ENCODE measurements at regions not wholly inside any gene's neighbourhood (a gene's known extent, or its start where the extent isn't known, plus 50 kb on each side); places are given as distances from the start of the nearest gene placed in this dataset.

DNA sequence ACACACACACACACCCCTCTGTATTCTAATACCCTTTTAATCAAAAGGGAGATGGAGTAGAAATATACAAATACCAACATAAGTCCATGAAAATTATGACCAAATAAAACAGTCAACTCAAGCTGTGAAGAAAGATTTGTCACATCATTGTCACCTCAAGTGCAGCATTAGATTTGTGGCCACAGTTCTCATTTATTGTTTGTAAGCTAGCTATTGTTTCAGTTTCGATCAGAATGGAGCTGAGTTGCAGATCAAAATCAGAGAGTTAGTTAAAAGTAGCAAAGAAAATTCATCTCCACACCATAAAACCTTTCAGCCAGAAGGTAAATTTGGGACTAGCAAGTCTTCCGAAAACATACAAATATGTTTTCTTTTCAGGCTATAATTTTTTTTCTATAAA is 267.7 kb upstream of the LMCD1 start:
- no peak overlapping the region for H2AFZ ChIP-seq
- no peaks in the 10 kb centered on the region for H3K79me2 ChIP-seq
- no peaks in the 10 kb centered on the region for H3K27me3 ChIP-seq
- H3K27ac ChIP-seq: no peak overlapping the region
- 93% methylated on average over 2 of the region's 2 CpGs for WGBS (ENCODE audit: low lambda C conversion rate, missing lambda C conversion rate)
- H4K20me1 ChIP-seq (ENCODE audit: insufficient read depth, poor library complexity, severe bottlenecking): no peaks in the 10 kb centered on the region
- H3K4me2 ChIP-seq: no peak overlapping the region
- TF ChIP-seq, protein P1, sequence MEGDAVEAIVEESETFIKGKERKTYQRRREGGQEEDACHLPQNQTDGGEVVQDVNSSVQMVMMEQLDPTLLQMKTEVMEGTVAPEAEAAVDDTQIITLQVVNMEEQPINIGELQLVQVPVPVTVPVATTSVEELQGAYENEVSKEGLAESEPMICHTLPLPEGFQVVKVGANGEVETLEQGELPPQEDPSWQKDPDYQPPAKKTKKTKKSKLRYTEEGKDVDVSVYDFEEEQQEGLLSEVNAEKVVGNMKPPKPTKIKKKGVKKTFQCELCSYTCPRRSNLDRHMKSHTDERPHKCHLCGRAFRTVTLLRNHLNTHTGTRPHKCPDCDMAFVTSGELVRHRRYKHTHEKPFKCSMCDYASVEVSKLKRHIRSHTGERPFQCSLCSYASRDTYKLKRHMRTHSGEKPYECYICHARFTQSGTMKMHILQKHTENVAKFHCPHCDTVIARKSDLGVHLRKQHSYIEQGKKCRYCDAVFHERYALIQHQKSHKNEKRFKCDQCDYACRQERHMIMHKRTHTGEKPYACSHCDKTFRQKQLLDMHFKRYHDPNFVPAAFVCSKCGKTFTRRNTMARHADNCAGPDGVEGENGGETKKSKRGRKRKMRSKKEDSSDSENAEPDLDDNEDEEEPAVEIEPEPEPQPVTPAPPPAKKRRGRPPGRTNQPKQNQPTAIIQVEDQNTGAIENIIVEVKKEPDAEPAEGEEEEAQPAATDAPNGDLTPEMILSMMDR (IDR thresholded peaks at IDR 0.05; ENCODE audit: poor library complexity): no peak
- TF ChIP-seq EZH2phosphoT487 (IDR thresholded peaks at IDR 0.05; ENCODE audit: low read depth, severe bottlenecking, unreplicated experiment): no peak
- no peak for TF ChIP-seq EZH2 (IDR thresholded peaks at IDR 0.05; ENCODE audit: borderline replicate concordance)
- no peak overlapping the region for H3K4me3 ChIP-seq
- H3K9me2 ChIP-seq (replicated peaks; ENCODE audit: insufficient read depth): no peaks in the 10 kb centered on the region
- no peaks in the 10 kb centered on the region for H3K9me3 ChIP-seq (ENCODE audit: low read depth)
- H3K36me3 ChIP-seq (replicated peaks; ENCODE audit: insufficient read depth, low read depth): no peaks in the 10 kb centered on the region
- no peak for DNase-seq (ENCODE audit: low spot score)
- no peaks in the 10 kb centered on the region for H3K4me1 ChIP-seq (ENCODE audit: insufficient read depth)

DNA sequence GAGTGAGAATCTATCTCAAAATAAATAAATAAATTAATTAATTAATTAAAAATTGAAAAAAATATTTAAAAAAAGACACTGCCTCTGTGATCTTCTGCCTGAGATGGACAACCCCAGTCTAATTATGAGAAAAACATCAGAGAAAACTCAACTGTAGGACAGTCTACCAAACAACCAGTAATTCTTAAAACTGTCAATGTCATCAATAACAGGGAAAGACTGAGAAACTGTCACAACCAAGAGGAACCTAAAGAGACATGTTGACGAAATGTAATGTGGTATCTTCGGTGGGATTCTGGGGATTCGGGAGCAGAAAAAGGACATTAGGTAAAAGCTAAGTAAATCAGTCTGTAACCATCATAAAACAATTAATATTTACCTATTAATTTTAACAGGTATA is 265.4 kb upstream of the LMCD1 start:
- Histone ChIP-seq H3K79me2 (no peaks in the 10 kb centered on the region), H3K27me3 (no peaks in the 10 kb centered on the region), H3K4me3 (no peak overlapping the region), H4K20me1 (ENCODE audit: insufficient read depth, poor library complexity, severe bottlenecking) (no peaks in the 10 kb centered on the region), H3K36me3 (replicated peaks; ENCODE audit: insufficient read depth, low read depth) (no peaks in the 10 kb centered on the region), H3K9me3 (ENCODE audit: low read depth) (no peaks in the 10 kb centered on the region), H3K4me1 (ENCODE audit: insufficient read depth) (no peaks in the 10 kb centered on the region), H3K4me2 (no peak overlapping the region), H3K27ac (no peak overlapping the region), H2AFZ (no peak overlapping the region), H3K9me2 (replicated peaks; ENCODE audit: insufficient read depth) (no peaks in the 10 kb centered on the region)
- DNase-seq (ENCODE audit: low spot score): no peak
- 59% methylated on average over 3 of the region's 3 CpGs for WGBS (ENCODE audit: low lambda C conversion rate, missing lambda C conversion rate)
- TF ChIP-seq, protein P1 (IDR thresholded peaks at IDR 0.05; ENCODE audit: poor library complexity): no peak
- no peak for TF ChIP-seq EZH2phosphoT487 (IDR thresholded peaks at IDR 0.05; ENCODE audit: low read depth, severe bottlenecking, unreplicated experiment)
- TF ChIP-seq EZH2 (IDR thresholded peaks at IDR 0.05; ENCODE audit: borderline replicate concordance): no peak

DNA sequence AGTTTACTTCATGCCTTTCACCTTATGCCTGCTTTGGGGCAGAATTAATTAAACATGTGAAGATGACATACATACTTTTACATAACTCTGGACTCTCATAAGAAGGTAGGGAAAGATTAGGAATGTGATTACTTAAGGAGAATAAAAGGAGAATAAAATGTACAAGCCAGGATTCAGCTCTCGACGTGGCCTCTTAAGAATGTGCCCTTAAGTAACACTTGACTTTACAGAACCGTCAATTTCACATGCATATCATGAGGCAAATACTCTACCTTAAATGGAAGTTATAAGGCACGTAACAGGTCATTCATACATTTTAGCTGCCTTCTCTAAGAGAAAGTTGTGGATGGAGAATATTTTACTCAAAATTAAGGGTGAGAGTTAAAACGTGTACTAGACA is 263.7 kb upstream of the LMCD1 start:
- H3K4me3 ChIP-seq: no peak overlapping the region
- DNase-seq (ENCODE audit: low spot score): no peak
- no peaks in the 10 kb centered on the region for H4K20me1 ChIP-seq (ENCODE audit: insufficient read depth, poor library complexity, severe bottlenecking)
- TF ChIP-seq, protein P1 (IDR thresholded peaks at IDR 0.05; ENCODE audit: poor library complexity): no peak
- TF ChIP-seq EZH2 (IDR thresholded peaks at IDR 0.05; ENCODE audit: borderline replicate concordance) (no peak), EZH2phosphoT487 (IDR thresholded peaks at IDR 0.05; ENCODE audit: low read depth, severe bottlenecking, unreplicated experiment) (no peak)
- H3K9me2 ChIP-seq (replicated peaks; ENCODE audit: insufficient read depth): no peaks in the 10 kb centered on the region
- H3K36me3 ChIP-seq (replicated peaks; ENCODE audit: insufficient read depth, low read depth): no peaks in the 10 kb centered on the region
- no peaks in the 10 kb centered on the region for H3K79me2 ChIP-seq
- H3K9me3 ChIP-seq (ENCODE audit: low read depth): no peaks in the 10 kb centered on the region
- no peaks in the 10 kb centered on the region for H3K4me1 ChIP-seq (ENCODE audit: insufficient read depth)
- no peak overlapping the region for H3K27ac ChIP-seq
- no peaks in the 10 kb centered on the region for H3K27me3 ChIP-seq
- no peak overlapping the region for H3K4me2 ChIP-seq
- H2AFZ ChIP-seq: no peak overlapping the region
- WGBS (ENCODE audit: low lambda C conversion rate, missing lambda C conversion rate): 80% methylated on average over 5 of the region's 5 CpGs

DNA sequence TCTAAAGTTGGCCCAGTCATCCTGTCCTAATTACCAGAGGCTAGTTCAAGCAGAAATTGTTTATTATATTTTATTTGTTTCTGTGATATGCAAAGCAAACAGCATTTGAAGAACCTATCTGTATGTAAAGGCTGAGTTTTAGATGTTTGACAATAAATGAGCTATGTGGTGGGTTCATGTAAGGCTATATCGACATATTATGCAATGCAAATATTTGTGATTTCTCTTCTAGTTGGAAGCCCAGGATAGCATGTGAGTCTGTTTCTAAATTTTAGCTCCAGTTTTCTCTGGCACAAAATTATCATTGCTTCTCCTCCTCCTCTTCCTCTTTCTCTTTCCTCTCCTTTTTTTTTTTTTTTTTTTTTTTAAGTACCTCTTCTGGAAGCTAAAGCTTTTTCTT is 263.2 kb upstream of the LMCD1 start:
- no peak for TF ChIP-seq EZH2 (IDR thresholded peaks at IDR 0.05; ENCODE audit: borderline replicate concordance)
- no peak for TF ChIP-seq EZH2phosphoT487 (IDR thresholded peaks at IDR 0.05; ENCODE audit: low read depth, severe bottlenecking, unreplicated experiment)
- TF ChIP-seq, protein P1 (IDR thresholded peaks at IDR 0.05; ENCODE audit: poor library complexity): no peak

More for the DNA sequence above, 263.2 kb upstream of the LMCD1 start:
- H3K9me3 ChIP-seq (ENCODE audit: low read depth): no peaks in the 10 kb centered on the region
- no peaks in the 10 kb centered on the region for H3K27me3 ChIP-seq
- H3K36me3 ChIP-seq (replicated peaks; ENCODE audit: insufficient read depth, low read depth): no peaks in the 10 kb centered on the region
- H3K4me1 ChIP-seq (ENCODE audit: insufficient read depth): no peaks in the 10 kb centered on the region
- 96% methylated on average over 1 of the region's 1 CpG for WGBS (ENCODE audit: low lambda C conversion rate, missing lambda C conversion rate)
- no peak overlapping the region for H2AFZ ChIP-seq
- no peaks in the 10 kb centered on the region for H3K9me2 ChIP-seq (replicated peaks; ENCODE audit: insufficient read depth)
- H4K20me1 ChIP-seq (ENCODE audit: insufficient read depth, poor library complexity, severe bottlenecking): no peaks in the 10 kb centered on the region
- no peak overlapping the region for H3K27ac ChIP-seq
- H3K4me2 ChIP-seq: no peak overlapping the region
- H3K4me3 ChIP-seq: no peak overlapping the region
- no peaks in the 10 kb centered on the region for H3K79me2 ChIP-seq
- DNase-seq (ENCODE audit: low spot score): no peak
